ENCODE measurements at regions not wholly inside any gene's neighbourhood (a gene's known extent, or its start where the extent isn't known, plus 50 kb on each side); places are given as distances from the start of the nearest gene placed in this dataset.
"Not testable (repeated sequence)": the region's sequence is repeated elsewhere in the genome, so short reads cannot be mapped to it uniquely, and the experiment has no call there.

- TF ChIP-seq, protein P1, sequence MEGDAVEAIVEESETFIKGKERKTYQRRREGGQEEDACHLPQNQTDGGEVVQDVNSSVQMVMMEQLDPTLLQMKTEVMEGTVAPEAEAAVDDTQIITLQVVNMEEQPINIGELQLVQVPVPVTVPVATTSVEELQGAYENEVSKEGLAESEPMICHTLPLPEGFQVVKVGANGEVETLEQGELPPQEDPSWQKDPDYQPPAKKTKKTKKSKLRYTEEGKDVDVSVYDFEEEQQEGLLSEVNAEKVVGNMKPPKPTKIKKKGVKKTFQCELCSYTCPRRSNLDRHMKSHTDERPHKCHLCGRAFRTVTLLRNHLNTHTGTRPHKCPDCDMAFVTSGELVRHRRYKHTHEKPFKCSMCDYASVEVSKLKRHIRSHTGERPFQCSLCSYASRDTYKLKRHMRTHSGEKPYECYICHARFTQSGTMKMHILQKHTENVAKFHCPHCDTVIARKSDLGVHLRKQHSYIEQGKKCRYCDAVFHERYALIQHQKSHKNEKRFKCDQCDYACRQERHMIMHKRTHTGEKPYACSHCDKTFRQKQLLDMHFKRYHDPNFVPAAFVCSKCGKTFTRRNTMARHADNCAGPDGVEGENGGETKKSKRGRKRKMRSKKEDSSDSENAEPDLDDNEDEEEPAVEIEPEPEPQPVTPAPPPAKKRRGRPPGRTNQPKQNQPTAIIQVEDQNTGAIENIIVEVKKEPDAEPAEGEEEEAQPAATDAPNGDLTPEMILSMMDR (IDR thresholded peaks at IDR 0.05; ENCODE audit: low read depth, low read length): no peak
- Histone ChIP-seq H3K4me1 (ENCODE audit: low read depth) (no peaks in the 10 kb centered on the region), H3K27me3 (no peaks in the 10 kb centered on the region), H3K4me3 (no peak overlapping the region), H3K9me3 (ENCODE audit: low read depth) (no peaks in the 10 kb centered on the region), H3K27ac (no peak overlapping the region), H3K36me3 (no peaks in the 10 kb centered on the region)
- DNase-seq (ENCODE audit: low read depth in 1 of 2, low spot score in 1 of 2): no peak
These were observed 151.4 kb downstream of the NFKBIZ start for GRCh38 chr3:102000620-102001209.

DNA sequence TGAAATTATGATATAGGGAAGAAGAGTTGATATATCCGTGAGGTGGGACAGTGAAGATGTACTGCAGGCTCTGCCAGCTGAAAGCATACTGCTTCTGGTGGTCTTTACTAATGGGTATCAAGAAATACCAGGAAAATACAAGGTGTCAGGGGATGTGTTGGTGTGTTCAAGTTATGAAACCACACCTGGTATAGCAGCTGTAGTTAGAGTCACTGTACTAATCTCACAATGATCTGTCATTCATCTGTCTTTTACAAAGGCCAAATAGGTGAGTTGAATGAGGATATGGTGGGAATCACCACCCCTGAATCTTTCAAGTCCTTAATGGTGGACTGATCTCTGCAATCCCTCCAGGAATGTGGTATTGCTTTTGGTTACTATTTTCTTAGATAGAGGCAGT lies 152.7 kb downstream of the NFKBIZ start:
- TF ChIP-seq, protein P1 (IDR thresholded peaks at IDR 0.05; ENCODE audit: low read depth, low read length): no peak
- H3K4me1 ChIP-seq (ENCODE audit: low read depth): no peaks in the 10 kb centered on the region
- no peak overlapping the region for H3K27ac ChIP-seq
- no peaks in the 10 kb centered on the region for H3K27me3 ChIP-seq
- no peaks in the 10 kb centered on the region for H3K36me3 ChIP-seq
- H3K4me3 ChIP-seq: no peak overlapping the region
- H3K9me3 ChIP-seq (ENCODE audit: low read depth): no peaks in the 10 kb centered on the region
- no peak for DNase-seq (ENCODE audit: low read depth in 1 of 2, low spot score in 1 of 2)

DNA sequence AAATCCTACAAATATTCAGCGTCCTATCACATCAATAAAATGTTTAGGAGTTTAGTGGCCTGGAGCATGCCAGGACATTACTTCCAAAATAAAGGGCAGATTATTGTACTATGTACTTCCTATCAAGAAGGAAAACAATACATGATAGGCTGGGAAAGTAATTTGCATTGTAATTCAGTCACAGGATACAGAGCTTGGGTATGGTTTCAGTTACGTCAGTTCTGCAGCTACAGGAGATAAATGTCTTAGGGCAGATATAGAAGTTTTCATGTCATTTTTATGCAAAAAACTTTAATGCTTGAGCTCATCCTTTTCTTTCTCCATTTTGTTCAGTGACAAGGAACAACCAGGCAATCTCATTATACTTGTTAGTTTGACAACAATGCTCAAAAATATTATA lies 155.2 kb downstream of the NFKBIZ start:
- TF ChIP-seq, protein P1 (IDR thresholded peaks at IDR 0.05; ENCODE audit: low read depth, low read length): no peak
- Histone ChIP-seq H3K4me1 (ENCODE audit: low read depth) (no peaks in the 10 kb centered on the region), H3K4me3 (no peak overlapping the region)

DNA sequence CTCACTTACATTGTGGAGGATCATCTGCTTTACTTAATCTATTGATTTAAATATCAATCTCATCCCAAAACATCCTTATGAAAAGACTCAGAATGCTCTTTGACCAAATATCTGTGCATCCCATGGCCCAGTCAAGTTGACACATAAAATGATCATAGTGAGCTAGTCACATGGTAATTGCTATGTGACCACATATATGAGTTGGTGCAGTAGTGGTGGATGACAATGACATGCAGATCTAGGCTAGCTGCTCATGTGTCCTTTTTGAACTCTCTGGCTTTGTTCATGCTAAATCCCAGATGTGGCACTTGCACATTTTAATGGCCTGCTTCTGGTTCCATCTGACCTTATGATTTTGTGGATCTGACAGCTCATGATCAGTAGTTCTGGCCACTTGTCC lies 156.2 kb downstream of the NFKBIZ start:
- no peaks in the 10 kb centered on the region for H3K9me3 ChIP-seq (ENCODE audit: low read depth)
- no peaks in the 10 kb centered on the region for H3K36me3 ChIP-seq
- H3K4me1 ChIP-seq (ENCODE audit: low read depth): no peaks in the 10 kb centered on the region
- no peak for DNase-seq (ENCODE audit: low read depth in 1 of 2, low spot score in 1 of 2)
- H3K4me3 ChIP-seq: no peak overlapping the region
- no peak overlapping the region for H3K27ac ChIP-seq
- no peaks in the 10 kb centered on the region for H3K27me3 ChIP-seq
- TF ChIP-seq, protein P1 (IDR thresholded peaks at IDR 0.05; ENCODE audit: low read depth, low read length): no peak

More for the DNA sequence above, 155.2 kb downstream of the NFKBIZ start:
- Histone ChIP-seq H3K9me3 (ENCODE audit: low read depth) (no peaks in the 10 kb centered on the region), H3K36me3 (no peaks in the 10 kb centered on the region), H3K27ac (no peak overlapping the region), H3K27me3 (no peaks in the 10 kb centered on the region)
- DNase-seq (ENCODE audit: low read depth in 1 of 2, low spot score in 1 of 2): no peak

- Histone ChIP-seq H3K27ac (no peak overlapping the region), H3K36me3 (no peaks in the 10 kb centered on the region), H3K4me1 (ENCODE audit: low read depth) (no peaks in the 10 kb centered on the region), H3K4me3 (no peak overlapping the region), H3K9me3 (ENCODE audit: low read depth) (no peaks in the 10 kb centered on the region), H3K27me3 (no peaks in the 10 kb centered on the region)
- TF ChIP-seq, protein P1 (IDR thresholded peaks at IDR 0.05; ENCODE audit: low read depth, low read length): no peak
- DNase-seq (ENCODE audit: low read depth in 1 of 2, low spot score in 1 of 2): peak in 1 of 2 donors; percentile 96
These were observed 157.6 kb downstream of the NFKBIZ start for GRCh38 chr3:102006812-102007485.

- not testable (repeated sequence) for H3K27ac ChIP-seq; H3K36me3 ChIP-seq; H3K4me1 ChIP-seq (ENCODE audit: low read depth); H3K27me3 ChIP-seq; DNase-seq (ENCODE audit: low read depth in 1 of 2, low spot score in 1 of 2); H3K9me3 ChIP-seq (ENCODE audit: low read depth); H3K4me3 ChIP-seq
These were observed 159.1 kb downstream of the NFKBIZ start for GRCh38 chr3:102008436-102008835.

Measured in cardiac muscle cell (in vitro differentiated cells and primary cell).